Caco-2 (cell line): ENCODE measurements at regions not wholly inside any gene's neighbourhood (a gene's known extent, or its start where the extent isn't known, plus 50 kb on each side); places are given as distances from the start of the nearest gene placed in this dataset.

Experiments used
- BruUV-seq: library from RNA; stranded (reverse); fragments of 400-500 nt; replicated peaks from 2 replicates; lab custom pipeline; 2021; lab: Mats Ljungman, UMichigan
- CTCF ChIA-PET: fragments of 300-600 bp; sonication (Branson Sonifier 250); formaldehyde crosslinking; loops from one replicate; lab custom pipeline; 2022; ENCODE audit warnings: antibody characterized with exemption; lab: Charles Lee
- POLR2A ChIA-PET: fragments of 300-600 bp; sonication (Branson Sonifier 250); formaldehyde crosslinking; loops from one replicate; lab custom pipeline; 2022; ENCODE audit warnings: antibody characterized with exemption; lab: Charles Lee
- DNase-seq, 2 experiments: peaks; one replicate each; pipeline versions ENCODE4 v3.0.0 to v3.0.0-alpha.2; 2020 to 2022
- H3K27me3 ChIP-seq: replicated peaks from 2 replicates; pipeline ENCODE4 v1.6.0; 2011; ENCODE audit warnings: low read length; ENCODE audit not compliant: control insufficient read depth, insufficient read depth
- H3K36me3 ChIP-seq: 2 replicates; pipeline ENCODE4 v1.5.1; 2011; ENCODE audit warnings: low read length; ENCODE audit not compliant: control insufficient read depth, insufficient read depth
- H3K4me1 ChIP-seq: fragments of 250-450 bp; sonication (Bioruptor Pico); 2 replicates; pipeline ENCODE4 v1.5.1; 2020; ENCODE audit warnings: mild to moderate bottlenecking
- H3K4me3 ChIP-seq: 2 replicates; pipeline ENCODE4 v1.5.1; 2011; ENCODE audit warnings: low read depth, mild to moderate bottlenecking, control low read depth, low read length
- H3K9me3 ChIP-seq: fragments of 250-450 bp; sonication (Bioruptor Pico); 2 replicates; pipeline ENCODE4 v1.5.1; 2020; ENCODE audit warnings: mild to moderate bottlenecking, moderate library complexity
- H3K27ac Mint-ChIP-seq: one replicate; pipeline ENCODE4 v1.8.0; 2022; ENCODE audit warnings: mixed read lengths; ENCODE audit not compliant: unreplicated experiment
- H3K27me3 Mint-ChIP-seq: one replicate; pipeline ENCODE4 v1.8.0; 2022; ENCODE audit warnings: mixed read lengths; ENCODE audit not compliant: insufficient read depth, unreplicated experiment
- H3K36me3 Mint-ChIP-seq: one replicate; pipeline ENCODE4 v1.8.0; 2022; ENCODE audit warnings: mild to moderate bottlenecking, mixed read lengths; ENCODE audit not compliant: insufficient read depth, unreplicated experiment
- H3K4me1 Mint-ChIP-seq: one replicate; pipeline ENCODE4 v1.8.0; 2022; ENCODE audit warnings: low read depth, mixed read lengths; ENCODE audit not compliant: unreplicated experiment
- H3K4me3 Mint-ChIP-seq: one replicate; pipeline ENCODE4 v1.8.0; 2022; ENCODE audit warnings: mild to moderate bottlenecking, moderate library complexity, mixed read lengths; ENCODE audit not compliant: unreplicated experiment
- H3K9me3 Mint-ChIP-seq: one replicate; pipeline ENCODE4 v1.8.0; 2022; ENCODE audit warnings: mixed read lengths; ENCODE audit not compliant: unreplicated experiment
- CTCF ChIP-seq, 2 experiments: fragments of 200-600 bp in 1 of 2; IDR thresholded peaks; 1 replicate in 1 of 2; 2 replicates in 1 of 2; pipeline versions ENCODE4 v1.5.1 to v1.8.0; 2011 to 2022; ENCODE audit warnings: antibody characterized with exemption in 1 of 2, control low read depth in 1 of 2, inconsistent platforms in 1 of 2, low read depth in 1 of 2, low read length in 1 of 2, mild to moderate bottlenecking in 1 of 2, moderate library complexity in 1 of 2; ENCODE audit not compliant: insufficient read depth in 1 of 2, severe bottlenecking in 1 of 2, unreplicated experiment in 1 of 2
- intact Hi-C: fragments of 100-400 bp; cut with micrococcal nuclease; formaldehyde crosslinking; loops from one replicate; pipeline ENCODE4 v1.10.0; 2022; ENCODE audit not compliant: unreplicated experiment

GRCh38 chr11:133715602-133716001 lies 129.7 kb downstream of the SPATA19 start:
- Mint-ChIP-seq H3K4me3 (no peak overlapping the region), H3K27ac (no peak overlapping the region)

GRCh38 chr11:133714471-133715375 lies 130.6 kb downstream of the SPATA19 start:
- no peaks in the 10 kb centered on the region for H3K27me3 ChIP-seq
- peaks cover 19% of the 10 kb centered on the region for H3K27me3 Mint-ChIP-seq
- DNase-seq: no peak
- no peaks in the 10 kb centered on the region for H3K9me3 ChIP-seq
- no peak overlapping the region for H3K4me3 ChIP-seq
- no peak for TF ChIP-seq CTCF (IDR thresholded peaks at IDR 0.05; ENCODE audit: insufficient read depth in 1 of 2, low read depth in 1 of 2, low read length in 1 of 2, severe bottlenecking in 1 of 2, unreplicated experiment in 1 of 2)
- H3K4me1 Mint-ChIP-seq: no peaks in the 10 kb centered on the region
- ChIA-PET POLR2A (no interaction called here), CTCF (no interaction called here)
- H3K4me1 ChIP-seq: no peaks in the 10 kb centered on the region
- H3K4me3 Mint-ChIP-seq: no peak overlapping the region
- H3K36me3 Mint-ChIP-seq: no peaks in the 10 kb centered on the region
- no peaks in the 10 kb centered on the region for H3K9me3 Mint-ChIP-seq
- no peak overlapping the region for H3K27ac Mint-ChIP-seq
- intact Hi-C loops: no loop called here
- no TSS peak for BruUV-seq
- no peaks in the 10 kb centered on the region for H3K36me3 ChIP-seq

More at GRCh38 chr11:133715602-133716001, 129.7 kb downstream of the SPATA19 start:
- POLR2A ChIA-PET: no interaction called here
- Histone ChIP-seq H3K36me3 (no peaks in the 10 kb centered on the region), H3K4me1 (no peaks in the 10 kb centered on the region), H3K9me3 (no peaks in the 10 kb centered on the region), H3K27me3 (no peaks in the 10 kb centered on the region), H3K4me3 (no peak overlapping the region)
- TF ChIP-seq CTCF (IDR thresholded peaks at IDR 0.05; ENCODE audit: insufficient read depth in 1 of 2, low read depth in 1 of 2, low read length in 1 of 2, severe bottlenecking in 1 of 2, unreplicated experiment in 1 of 2): no peak
- Mint-ChIP-seq H3K9me3 (no peaks in the 10 kb centered on the region), H3K36me3 (no peaks in the 10 kb centered on the region), H3K27me3 (peaks cover 19% of the 10 kb centered on the region), H3K4me1 (no peaks in the 10 kb centered on the region)
- no peak for DNase-seq
- intact Hi-C loops: no loop called here
- CTCF ChIA-PET: no interaction called here
- no TSS peak for BruUV-seq

- Histone ChIP-seq H3K4me1 (no peaks in the 10 kb centered on the region), H3K4me3 (no peak overlapping the region), H3K36me3 (no peaks in the 10 kb centered on the region), H3K9me3 (no peaks in the 10 kb centered on the region), H3K27me3 (no peaks in the 10 kb centered on the region)
- BruUV-seq: no TSS peak
- Mint-ChIP-seq H3K27ac (no peak overlapping the region), H3K4me1 (no peaks in the 10 kb centered on the region), H3K9me3 (no peaks in the 10 kb centered on the region), H3K27me3 (peaks cover 19% of the 10 kb centered on the region), H3K4me3 (no peak overlapping the region), H3K36me3 (no peaks in the 10 kb centered on the region)
- DNase-seq: no peak
- ChIA-PET CTCF (no interaction called here), POLR2A (no interaction called here)
- intact Hi-C loops: no loop called here
- no peak for TF ChIP-seq CTCF (IDR thresholded peaks at IDR 0.05; ENCODE audit: insufficient read depth in 1 of 2, low read depth in 1 of 2, low read length in 1 of 2, severe bottlenecking in 1 of 2, unreplicated experiment in 1 of 2)
These were observed 131.5 kb downstream of the SPATA19 start for GRCh38 chr11:133713844-133714243.
